ENCODE measurements at regions not wholly inside any gene's neighbourhood (a gene's known extent, or its start where the extent isn't known, plus 50 kb on each side); places are given as distances from the start of the nearest gene placed in this dataset.

- TF ChIP-seq CTCF (IDR thresholded peaks at IDR 0.05; ENCODE audit: insufficient read depth, low read depth, low read length) (no peak), EZH2 (IDR thresholded peaks at IDR 0.05; ENCODE audit: insufficient read depth, low read length) (no peak)
Measured at GRCh38 chr13:32829269-32829668, 187.0 kb upstream of the KL start.
